ENCODE measurements at regions not wholly inside any gene's neighbourhood (a gene's known extent, or its start where the extent isn't known, plus 50 kb on each side); places are given as distances from the start of the nearest gene placed in this dataset.

DNA sequence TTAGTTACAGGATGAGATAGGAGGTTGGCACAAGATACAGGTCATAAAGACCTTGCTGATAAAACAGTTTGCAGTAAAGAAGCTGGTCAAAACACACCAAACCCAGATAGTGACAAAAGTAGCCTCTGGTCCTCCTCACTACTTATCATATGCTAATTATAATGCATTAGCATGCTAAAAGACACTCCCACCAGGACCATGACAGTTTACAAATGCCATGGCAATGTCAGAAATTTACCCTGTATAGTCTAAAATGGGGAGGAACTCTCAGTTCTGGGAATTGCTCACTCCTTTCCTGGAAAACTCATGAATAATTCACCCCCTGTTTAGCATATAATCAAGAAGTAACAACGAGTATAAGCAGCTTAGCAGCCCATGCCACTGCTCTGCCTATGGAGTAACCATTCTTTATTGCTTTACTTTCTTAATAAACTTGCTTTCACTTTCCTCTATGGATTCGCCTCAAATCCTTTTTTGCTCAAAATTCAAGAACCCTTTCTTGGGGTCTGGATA, 1254.4 kb downstream of the PCDH7 start:
- H3F3A ChIP-seq (ENCODE audit: insufficient read depth), result no peaks in the 10 kb centered on the region
- H3K4me2 ChIP-seq (ENCODE audit: unreplicated experiment), result no peak overlapping the region
- H3K9me2 ChIP-seq (ENCODE audit: insufficient read depth), result no peaks in the 10 kb centered on the region
- H2AFZ ChIP-seq, result no peak overlapping the region
- H4K20me1 ChIP-seq (ENCODE audit: insufficient read depth), result no peaks in the 10 kb centered on the region
- TF ChIP-seq EZH2 (IDR thresholded peaks at IDR 0.05; ENCODE audit: insufficient read depth, poor library complexity, severe bottlenecking) (no peak), EZH2phosphoT487 (IDR thresholded peaks at IDR 0.05; ENCODE audit: insufficient read depth, low read depth) (no peak)
- H3K9me3 ChIP-seq (ENCODE audit: low read depth), result no peaks in the 10 kb centered on the region
- H3K27me3 ChIP-seq (replicated peaks; ENCODE audit: insufficient read depth), result no peaks in the 10 kb centered on the region
- no peak overlapping the region for H3K9ac ChIP-seq
- no peak overlapping the region for H3K4me3 ChIP-seq
- no peaks in the 10 kb centered on the region for H3K79me2 ChIP-seq (ENCODE audit: insufficient read depth)
- no peaks in the 10 kb centered on the region for H3K4me1 ChIP-seq (ENCODE audit: insufficient read depth)
- H3K27ac ChIP-seq, result no peak overlapping the region
- 0 to 5% methylated on average over 2 of the region's 2 CpGs for WGBS, 2 experiments (ENCODE audit: low coverage in 1 of 2, low lambda C conversion rate in 2 of 2, missing lambda C conversion rate in 2 of 2)
- DNase-seq, result no peak
- no peaks in the 10 kb centered on the region for H3K36me3 ChIP-seq (ENCODE audit: low read depth)
- in situ Hi-C loops (cut with MboI), result no loop called here

DNA sequence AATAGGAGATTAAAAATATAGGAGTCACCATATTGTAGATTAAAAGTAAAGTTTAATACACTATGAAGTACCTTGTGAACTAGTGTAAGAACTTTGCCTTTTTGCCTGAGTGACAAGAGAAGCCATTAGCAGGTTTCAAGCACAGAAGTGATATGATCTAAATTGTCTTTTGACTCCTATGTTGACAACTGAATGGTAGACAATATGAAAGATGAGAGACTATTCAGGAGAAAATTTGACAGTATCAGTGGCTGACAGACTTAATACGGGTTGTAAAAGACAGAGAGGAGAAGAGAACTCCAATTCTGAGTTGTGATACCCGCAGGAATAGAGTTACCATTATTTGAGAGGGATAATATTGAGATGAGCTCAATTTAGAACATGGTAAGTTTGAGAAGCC, 1259.8 kb downstream of the PCDH7 start:
- Histone ChIP-seq H3F3A (ENCODE audit: insufficient read depth) (no peaks in the 10 kb centered on the region), H2AFZ (no peak overlapping the region), H3K36me3 (ENCODE audit: low read depth) (no peaks in the 10 kb centered on the region), H3K9me2 (ENCODE audit: insufficient read depth) (no peaks in the 10 kb centered on the region), H3K27me3 (replicated peaks; ENCODE audit: insufficient read depth) (no peaks in the 10 kb centered on the region), H3K9me3 (ENCODE audit: low read depth) (no peaks in the 10 kb centered on the region), H3K4me3 (no peak overlapping the region), H4K20me1 (ENCODE audit: insufficient read depth) (no peaks in the 10 kb centered on the region), H3K79me2 (ENCODE audit: insufficient read depth) (no peaks in the 10 kb centered on the region), H3K4me1 (ENCODE audit: insufficient read depth) (no peaks in the 10 kb centered on the region), H3K9ac (no peak overlapping the region), H3K27ac (no peak overlapping the region), H3K4me2 (ENCODE audit: unreplicated experiment) (no peak overlapping the region)
- DNase-seq, result no peak
- in situ Hi-C loops (cut with MboI), result no loop called here
- TF ChIP-seq EZH2phosphoT487 (IDR thresholded peaks at IDR 0.05; ENCODE audit: insufficient read depth, low read depth) (no peak), EZH2 (IDR thresholded peaks at IDR 0.05; ENCODE audit: insufficient read depth, poor library complexity, severe bottlenecking) (no peak)
- 6 to 11% methylated on average over 2 of the region's 2 CpGs for WGBS, 2 experiments (ENCODE audit: low coverage in 1 of 2, low lambda C conversion rate in 2 of 2, missing lambda C conversion rate in 2 of 2)

DNA sequence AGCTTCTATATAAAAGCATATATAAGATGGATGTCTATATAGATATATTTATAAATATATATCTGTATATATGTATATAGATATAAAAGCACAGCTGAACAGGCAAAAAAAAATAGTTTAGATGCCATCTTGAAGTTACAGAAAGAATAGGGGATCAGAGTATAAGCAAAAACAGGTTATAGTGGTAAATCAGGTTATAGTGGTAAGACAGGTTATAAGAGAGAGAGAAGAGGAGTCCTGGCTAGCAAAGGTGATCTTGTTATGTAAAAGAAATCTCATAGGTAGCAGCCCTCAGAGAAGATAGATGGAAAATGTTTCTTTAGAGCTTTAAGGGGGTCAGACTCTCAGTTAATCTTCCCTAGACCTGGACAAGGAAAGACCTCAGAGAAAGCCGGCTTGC, 1263.1 kb downstream of the PCDH7 start:
- in situ Hi-C loops (cut with MboI), result no loop called here
- TF ChIP-seq EZH2 (IDR thresholded peaks at IDR 0.05; ENCODE audit: insufficient read depth, poor library complexity, severe bottlenecking), result no peak
- WGBS, 2 experiments (ENCODE audit: low coverage in 1 of 2, low lambda C conversion rate in 2 of 2, missing lambda C conversion rate in 2 of 2), result 26 to 29% methylated on average over 1 of the region's 1 CpG
- H3K79me2 ChIP-seq (ENCODE audit: insufficient read depth), result no peaks in the 10 kb centered on the region
- no peak overlapping the region for H3K9ac ChIP-seq
- no peaks in the 10 kb centered on the region for H3K9me2 ChIP-seq (ENCODE audit: insufficient read depth)
- H3F3A ChIP-seq (ENCODE audit: insufficient read depth), result no peaks in the 10 kb centered on the region
- H2AFZ ChIP-seq, result no peak overlapping the region
- H3K4me2 ChIP-seq (ENCODE audit: unreplicated experiment), result no peak overlapping the region
- no peaks in the 10 kb centered on the region for H4K20me1 ChIP-seq (ENCODE audit: insufficient read depth)
- no peak overlapping the region for H3K4me3 ChIP-seq
- no peak overlapping the region for H3K27ac ChIP-seq
- no peaks in the 10 kb centered on the region for H3K4me1 ChIP-seq (ENCODE audit: insufficient read depth)
- H3K9me3 ChIP-seq (ENCODE audit: low read depth), result no peaks in the 10 kb centered on the region
- DNase-seq, result no peak
- H3K27me3 ChIP-seq (replicated peaks; ENCODE audit: insufficient read depth), result no peaks in the 10 kb centered on the region
- no peaks in the 10 kb centered on the region for H3K36me3 ChIP-seq (ENCODE audit: low read depth)

DNA sequence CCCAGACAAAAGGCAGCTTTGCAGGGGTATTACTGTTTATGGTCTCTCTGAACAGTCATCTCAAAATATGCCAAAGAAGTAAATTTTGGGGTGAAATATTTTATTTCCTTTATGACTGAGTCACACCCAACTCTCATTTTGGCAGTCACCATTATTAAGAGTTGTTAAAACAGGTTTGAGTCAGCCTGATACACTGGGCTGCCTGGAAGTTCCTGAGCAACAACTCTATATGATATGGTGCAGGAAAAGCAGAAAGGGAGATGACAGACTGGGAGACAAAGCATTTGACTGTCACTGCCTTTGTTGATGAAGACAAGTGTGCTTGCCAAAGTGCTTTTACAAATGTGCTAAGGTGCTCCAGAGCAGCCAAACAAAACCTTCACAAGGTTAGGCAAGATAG, 1263.5 kb downstream of the PCDH7 start:
- Histone ChIP-seq H3K4me3 (no peak overlapping the region), H2AFZ (no peak overlapping the region), H4K20me1 (ENCODE audit: insufficient read depth) (no peaks in the 10 kb centered on the region), H3K4me1 (ENCODE audit: insufficient read depth) (no peaks in the 10 kb centered on the region), H3K4me2 (ENCODE audit: unreplicated experiment) (no peak overlapping the region), H3K27me3 (replicated peaks; ENCODE audit: insufficient read depth) (no peaks in the 10 kb centered on the region), H3K27ac (no peak overlapping the region), H3K9me3 (ENCODE audit: low read depth) (no peaks in the 10 kb centered on the region), H3K36me3 (ENCODE audit: low read depth) (no peaks in the 10 kb centered on the region), H3K79me2 (ENCODE audit: insufficient read depth) (no peaks in the 10 kb centered on the region), H3F3A (ENCODE audit: insufficient read depth) (no peaks in the 10 kb centered on the region), H3K9me2 (ENCODE audit: insufficient read depth) (no peaks in the 10 kb centered on the region), H3K9ac (no peak overlapping the region)
- in situ Hi-C loops (cut with MboI), result no loop called here
- no peak for DNase-seq
- TF ChIP-seq EZH2phosphoT487 (IDR thresholded peaks at IDR 0.05; ENCODE audit: insufficient read depth, low read depth) (no peak), EZH2 (IDR thresholded peaks at IDR 0.05; ENCODE audit: insufficient read depth, poor library complexity, severe bottlenecking) (no peak)

DNA sequence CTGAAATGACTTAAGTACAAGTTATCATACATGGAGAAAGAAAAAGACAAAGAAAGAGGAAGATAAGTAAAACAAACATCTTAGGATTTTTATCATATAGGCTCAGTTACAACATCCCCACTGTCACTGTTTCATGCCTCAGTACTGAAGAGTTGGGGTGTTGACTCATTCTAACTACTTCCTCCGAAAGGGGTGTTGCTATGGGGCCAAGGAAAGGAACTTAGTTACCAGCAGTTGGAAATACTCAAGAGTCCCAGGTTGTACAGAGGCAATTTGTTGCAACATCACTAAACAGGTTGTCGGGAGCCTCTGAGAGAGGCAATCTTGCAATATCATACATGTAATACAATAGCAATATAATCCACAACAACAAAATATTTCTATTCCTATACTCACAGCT, 1264.7 kb downstream of the PCDH7 start:
- no peak overlapping the region for H3K9ac ChIP-seq
- H3K4me1 ChIP-seq (ENCODE audit: insufficient read depth), result no peaks in the 10 kb centered on the region
- TF ChIP-seq EZH2 (IDR thresholded peaks at IDR 0.05; ENCODE audit: insufficient read depth, poor library complexity, severe bottlenecking), result no peak
- TF ChIP-seq EZH2phosphoT487 (IDR thresholded peaks at IDR 0.05; ENCODE audit: insufficient read depth, low read depth), result no peak
- H3K36me3 ChIP-seq (ENCODE audit: low read depth), result no peaks in the 10 kb centered on the region
- no peak for DNase-seq
- WGBS, 2 experiments (ENCODE audit: low coverage in 1 of 2, low lambda C conversion rate in 2 of 2, missing lambda C conversion rate in 2 of 2), result 31 to 40% methylated on average over 2 of the region's 2 CpGs
- in situ Hi-C loops (cut with MboI), result no loop called here
- no peaks in the 10 kb centered on the region for H4K20me1 ChIP-seq (ENCODE audit: insufficient read depth)
- H3K9me2 ChIP-seq (ENCODE audit: insufficient read depth), result no peaks in the 10 kb centered on the region
- H3F3A ChIP-seq (ENCODE audit: insufficient read depth), result no peaks in the 10 kb centered on the region
- H3K4me3 ChIP-seq, result no peak overlapping the region
- H3K27ac ChIP-seq, result no peak overlapping the region
- H2AFZ ChIP-seq, result no peak overlapping the region
- no peaks in the 10 kb centered on the region for H3K9me3 ChIP-seq (ENCODE audit: low read depth)
- H3K79me2 ChIP-seq (ENCODE audit: insufficient read depth), result no peaks in the 10 kb centered on the region
- H3K4me2 ChIP-seq (ENCODE audit: unreplicated experiment), result no peak overlapping the region
- H3K27me3 ChIP-seq (replicated peaks; ENCODE audit: insufficient read depth), result no peaks in the 10 kb centered on the region
